HCT116 (cell line): ENCODE measurements at regions not wholly inside any gene's neighbourhood (a gene's known extent, or its start where the extent isn't known, plus 50 kb on each side); places are given as distances from the start of the nearest gene placed in this dataset.

Experiments
- ATAC-seq: fragments of 200-7000 bp; cut with Tn5 transposase; 2 replicates; pipeline ENCODE4 v1.9.1; 2020; ENCODE audit warnings: mild to moderate bottlenecking, moderate library complexity
- BruUV-seq: library from RNA; stranded (reverse); fragments of 400-500 nt; replicated peaks from 2 replicates; lab custom pipeline; 2021; lab: Mats Ljungman, UMichigan
- CTCF ChIA-PET: fragments of 300-600 bp; sonication (Branson Sonifier 250); formaldehyde crosslinking; loops from one replicate; lab custom pipeline; 2021; ENCODE audit warnings: antibody characterized with exemption; lab: Charles Lee
- POLR2A ChIA-PET: fragments of 300-600, 350-600 bp; sonication (Branson Sonifier 250); formaldehyde crosslinking; loops from one replicate; lab custom pipeline; 2021; ENCODE audit warnings: antibody characterized with exemption; lab: Charles Lee
- RAD21 ChIA-PET, 2 experiments: fragments of 300-600 bp; sonication (Branson Sonifier 250); formaldehyde crosslinking; loops; one replicate each; lab custom pipeline; 2023; ENCODE audit warnings: low total read pairs in 2 of 2; ENCODE audit not compliant: uncharacterized antibody in 2 of 2, unreplicated experiment in 2 of 2, low non-redundant PET in 1 of 2; lab: Charles Lee
- DNase-seq: peaks from one replicate; pipeline ENCODE4 v3.0.0-alpha.2; 2010; ENCODE audit warnings: low read depth, low spot score
- H2AFZ ChIP-seq: fragments of 200-600 bp; shearing (Covaris generic), sonication (generic); 2 replicates; pipeline ENCODE4 v1.6.1; 2017; ENCODE audit warnings: low read depth, mixed run types, mixed read lengths, antibody characterized with exemption, low read length; ENCODE audit not compliant: poor library complexity, severe bottlenecking
- H3K27ac ChIP-seq: 2 replicates; pipeline ENCODE4 v1.5.1; 2012; ENCODE audit warnings: low read depth, low read length
- H3K27me3 ChIP-seq: fragments of 200-600 bp; sonication (generic); 2 replicates; pipeline ENCODE4 v1.6.1; 2016; ENCODE audit warnings: mixed run types, low read length, mixed read lengths; ENCODE audit not compliant: insufficient read depth
- H3K36me3 ChIP-seq, 2 experiments: fragments of 200-500 bp in 1 of 2; fragments of 200-600 bp in 1 of 2; sonication (Bioruptor generic) in 1 of 2; sonication (generic) in 1 of 2; 2 replicates each; pipeline versions ENCODE4 v1.5.1 to v1.6.1; 2014 to 2016; ENCODE audit warnings: low read length in 2 of 2, inconsistent platforms in 1 of 2, mixed read lengths in 1 of 2, mixed run types in 1 of 2; ENCODE audit not compliant: insufficient read depth in 2 of 2, control insufficient read depth in 1 of 2
- H3K4me1 ChIP-seq, 2 experiments: fragments of 200-600 bp in 1 of 2; sonication (generic) in 1 of 2; 2 replicates each; pipeline versions ENCODE4 v1.5.1 to v1.6.1; 2012 to 2017; ENCODE audit warnings: low read length in 2 of 2, inconsistent platforms in 1 of 2, mild to moderate bottlenecking in 1 of 2, mixed read lengths in 1 of 2, mixed run types in 1 of 2, moderate library complexity in 1 of 2; ENCODE audit not compliant: insufficient read depth in 2 of 2, control insufficient read depth in 1 of 2
- H3K4me2 ChIP-seq: fragments of 200-600 bp; sonication (generic); 2 replicates; pipeline ENCODE4 v1.6.1; 2017; ENCODE audit warnings: mixed run types, low read length, mixed read lengths
- H3K4me3 ChIP-seq, 2 experiments: fragments of 200-600 bp in 1 of 2; sonication (generic) in 1 of 2; replicated peaks in 1 of 2; 2 replicates each; pipeline ENCODE4 v1.5.1; 2011 to 2016; ENCODE audit warnings: low read length in 2 of 2, control low read depth in 1 of 2, low read depth in 1 of 2, mild to moderate bottlenecking in 1 of 2, mixed read lengths in 1 of 2, mixed run types in 1 of 2
- H3K79me2 ChIP-seq: fragments of 200-600 bp; sonication (generic); 2 replicates; pipeline ENCODE4 v1.6.1; 2017; ENCODE audit warnings: mild to moderate bottlenecking, mixed run types, low read length, moderate library complexity, mixed read lengths; ENCODE audit not compliant: insufficient read depth
- H3K9ac ChIP-seq: fragments of 200-600 bp; sonication (generic); 2 replicates; pipeline ENCODE4 v1.6.1; 2016; ENCODE audit warnings: low read length, mixed read lengths
- H3K9me2 ChIP-seq: fragments of 200-600 bp; sonication (generic), shearing (Covaris generic); 2 replicates; pipeline ENCODE4 v1.6.1; 2017; ENCODE audit warnings: mixed run types, mild to moderate bottlenecking, moderate library complexity; ENCODE audit not compliant: insufficient read depth
- H3K9me3 ChIP-seq, 2 experiments: fragments of 200-500 bp in 1 of 2; fragments of 200-600 bp in 1 of 2; sonication (Bioruptor generic) in 1 of 2; sonication (generic) in 1 of 2; 2 replicates each; pipeline ENCODE4 v1.6.1; 2014 to 2017; ENCODE audit warnings: low read length in 2 of 2, mixed read lengths in 2 of 2, inconsistent platforms in 1 of 2, low read depth in 1 of 2, mild to moderate bottlenecking in 1 of 2, mixed run types in 1 of 2, moderate library complexity in 1 of 2; ENCODE audit not compliant: control insufficient read depth in 1 of 2, insufficient read depth in 1 of 2
- H4K20me1 ChIP-seq: fragments of 200-600 bp; sonication (generic), shearing (Covaris generic); 2 replicates; pipeline ENCODE4 v1.6.1; 2017; ENCODE audit warnings: mixed run types, mild to moderate bottlenecking, moderate library complexity; ENCODE audit not compliant: insufficient read depth
- CBX3 ChIP-seq: IDR thresholded peaks from 2 replicates; pipeline ENCODE4 v1.6.1; 2012; ENCODE audit warnings: low read depth
- CEBPB ChIP-seq: IDR thresholded peaks from 2 replicates; pipeline ENCODE4 v1.6.1; 2012; ENCODE audit warnings: low read depth
- ELF1 ChIP-seq: IDR thresholded peaks from 2 replicates; pipeline ENCODE4 v1.6.1; 2012; ENCODE audit warnings: low read depth, borderline replicate concordance
- FOSL1 ChIP-seq: IDR thresholded peaks from 2 replicates; pipeline ENCODE4 v1.6.1; 2012; ENCODE audit warnings: low read depth
- MAX ChIP-seq: IDR thresholded peaks from 2 replicates; pipeline ENCODE4 v1.6.1; 2012
- POLR2A ChIP-seq: IDR thresholded peaks from 2 replicates; pipeline ENCODE4 v1.7.0; 2011; ENCODE audit warnings: borderline replicate concordance; ENCODE audit not compliant: insufficient read depth, insufficient read length; ENCODE audit errors: extremely low read depth
- RAD21 ChIP-seq: IDR thresholded peaks from 2 replicates; pipeline ENCODE4 v1.6.1; 2012; ENCODE audit warnings: low read depth, mild to moderate bottlenecking
- SIN3A ChIP-seq: IDR thresholded peaks from 2 replicates; pipeline ENCODE4 v1.6.1; 2012; ENCODE audit warnings: low read depth
- SRF ChIP-seq: IDR thresholded peaks from 2 replicates; pipeline ENCODE4 v1.6.1; 2012; ENCODE audit warnings: low read depth
- YY1 ChIP-seq: IDR thresholded peaks from 2 replicates; pipeline ENCODE4 v1.6.1; 2011; ENCODE audit warnings: low read length, low read depth, moderate library complexity, mild to moderate bottlenecking; ENCODE audit not compliant: insufficient replicate concordance; ENCODE audit errors: extremely low read depth
- ZBTB33 ChIP-seq: IDR thresholded peaks from 2 replicates; pipeline ENCODE4 v1.6.1; 2011; ENCODE audit warnings: mild to moderate bottlenecking, low read length, moderate library complexity; ENCODE audit not compliant: insufficient replicate concordance; ENCODE audit errors: extremely low read depth
- ZFX ChIP-seq: fragments of 450-650 bp; IDR thresholded peaks from 2 replicates; pipeline ENCODE4 v1.6.1; 2017
- intact Hi-C: fragments of 100-400 bp; cut with micrococcal nuclease; formaldehyde crosslinking; loops from 2 replicates; pipeline ENCODE4 v1.10.0; 2022

DNA sequence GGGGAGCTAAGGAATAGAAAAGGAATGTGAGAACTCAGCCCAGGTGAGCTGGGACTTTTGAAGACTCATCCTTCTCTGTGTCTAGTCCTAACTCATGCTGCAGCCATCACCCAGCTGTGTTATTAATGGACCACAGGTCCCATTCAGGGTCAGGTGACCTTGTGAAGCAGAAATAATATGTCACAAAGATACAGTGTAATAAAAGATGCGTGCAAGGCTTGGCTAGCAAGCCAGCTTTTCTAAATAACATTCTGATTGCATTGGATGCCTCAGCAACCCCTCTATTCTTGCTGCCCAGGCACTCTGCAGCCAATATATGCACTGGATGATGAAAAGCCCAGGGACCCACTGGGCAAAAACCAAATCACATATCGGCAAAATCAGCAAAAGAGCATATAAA is 393.1 kb upstream of the PIK3C3 start:
- no TSS peak for BruUV-seq
- Histone ChIP-seq H3K4me1 (no peaks in the 10 kb centered on the region), H3K27ac (no peak overlapping the region), H3K4me2 (no peak overlapping the region), H3K36me3 (no peaks in the 10 kb centered on the region), H3K79me2 (no peaks in the 10 kb centered on the region), H4K20me1 (no peaks in the 10 kb centered on the region), H3K9ac (no peak overlapping the region), H3K27me3 (no peaks in the 10 kb centered on the region), H3K9me2 (no peaks in the 10 kb centered on the region), H2AFZ (no peak overlapping the region), H3K9me3 (peaks cover 7 to 14% of the 10 kb centered on the region in 2 experiments; a peak in 2 of 4 replicates), H3K4me3 (no peak overlapping the region)
- no peak for DNase-seq
- intact Hi-C loops = no loop called here
- no peak for TF ChIP-seq SIN3A
- no peak for TF ChIP-seq CBX3
- no peak for TF ChIP-seq RAD21
- TF ChIP-seq POLR2A = no peak
- no peak for ATAC-seq
- CTCF ChIA-PET = no interaction called here
- POLR2A ChIA-PET = no interaction called here
- RAD21 ChIA-PET = no interaction called here

DNA sequence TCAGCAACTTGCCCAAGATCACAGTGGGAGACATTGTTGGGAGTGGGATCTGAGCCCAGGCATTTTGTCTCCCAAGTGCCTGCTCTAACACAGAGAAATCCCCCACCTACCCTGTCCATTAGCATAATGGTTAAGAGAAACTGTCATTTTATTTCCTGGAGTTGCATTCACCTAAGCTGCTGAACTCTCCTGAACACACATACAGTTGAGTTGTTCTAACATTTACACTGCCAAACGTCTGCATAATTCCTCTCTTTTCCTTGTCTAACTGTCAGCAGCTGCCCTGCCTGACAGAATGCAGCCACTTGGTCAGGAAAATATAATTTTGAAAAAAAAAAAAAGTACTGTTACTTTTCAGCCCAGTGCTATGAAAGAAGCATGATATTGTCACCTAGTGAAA is 396.3 kb upstream of the PIK3C3 start:
- BruUV-seq = no TSS peak
- no peaks in the 10 kb centered on the region for H3K4me1 ChIP-seq
- no peaks in the 10 kb centered on the region for H4K20me1 ChIP-seq
- no peak overlapping the region for H2AFZ ChIP-seq
- H3K4me3 ChIP-seq = no peak overlapping the region
- DNase-seq = no peak
- H3K9me3 ChIP-seq = peaks cover 8 to 13% of the 10 kb centered on the region in 2 experiments; a peak in 2 of 4 replicates
- no peaks in the 10 kb centered on the region for H3K9me2 ChIP-seq
- H3K27ac ChIP-seq = no peak overlapping the region
- no peak overlapping the region for H3K4me2 ChIP-seq
- ChIA-PET CTCF (no interaction called here), RAD21 (no interaction called here), POLR2A (no interaction called here)
- TF ChIP-seq FOSL1 (no peak), ZFX (no peak), YY1 (no peak), CEBPB (no peak), SRF (no peak), CBX3 (no peak), ZBTB33 (no peak), ELF1 (no peak), MAX (no peak)
- H3K9ac ChIP-seq = no peak overlapping the region
- no peaks in the 10 kb centered on the region for H3K27me3 ChIP-seq
- intact Hi-C loops = no loop called here
- H3K36me3 ChIP-seq = no peaks in the 10 kb centered on the region
- no peak for ATAC-seq
- no peaks in the 10 kb centered on the region for H3K79me2 ChIP-seq
